ENCODE measurements at regions not wholly inside any gene's neighbourhood (a gene's known extent, or its start where the extent isn't known, plus 50 kb on each side); places are given as distances from the start of the nearest gene placed in this dataset.

GRCh38 chr1:87938631-87939030, 610.0 kb downstream of the LMO4 start:
- ChIA-PET POLR2A (no interaction called here), RAD21 (ENCODE audit: unreplicated experiment) (no interaction called here), SMC1A (ENCODE audit: uncharacterized antibody, unreplicated experiment) (no interaction called here), CTCF (no interaction called here)
- no peaks in the 10 kb centered on the region for H3K79me2 ChIP-seq (ENCODE audit: control insufficient read depth, insufficient read depth, low read length)
- H3K4me1 ChIP-seq (ENCODE audit: control insufficient read depth, insufficient read depth, low read length): no peaks in the 10 kb centered on the region
- no peaks in the 10 kb centered on the region for H4K20me1 ChIP-seq (ENCODE audit: control insufficient read depth, insufficient read depth)
- ATAC-seq (no peak), FAIRE-seq (no peak), DNase-seq (ENCODE audit: low read depth, low spot score) (no peak)
- 0% methylated on average over 2 of the region's 2 CpGs for WGBS (ENCODE audit: insufficient coverage, insufficient replicate concordance, low lambda C conversion rate, missing lambda C conversion rate)
- no peak overlapping the region for H3K27ac ChIP-seq (ENCODE audit: control insufficient read depth, insufficient read depth)
- TF ChIP-seq KLF5 (IDR thresholded peaks at IDR 0.05; ENCODE audit: partially characterized antibody) (no peak), USF1 (IDR thresholded peaks at IDR 0.05; ENCODE audit: borderline replicate concordance, extremely low read length, insufficient read depth, low read depth, low read length) (no peak), WRNIP1 (IDR thresholded peaks at IDR 0.05; ENCODE audit: borderline replicate concordance, low read depth, low read length) (no peak), ZNF592 (IDR thresholded peaks at IDR 0.05) (no peak), CHD4 (IDR thresholded peaks at IDR 0.05) (no peak), BMI1 (IDR thresholded peaks at IDR 0.05; ENCODE audit: borderline replicate concordance) (no peak), ZZZ3 (IDR thresholded peaks at IDR 0.05; ENCODE audit: control insufficient read depth, insufficient read length, low read depth) (no peak)
- in situ Hi-C loops (cut with MboI): no loop called here
- no peak overlapping the region for H3K4me3 ChIP-seq
- no TSS peak for BruUV-seq (replicated peaks)
- no peak overlapping the region for H2AFZ ChIP-seq (ENCODE audit: control insufficient read depth, low read depth, low read length)
- H3K27me3 ChIP-seq (replicated peaks in 1 of 2; ENCODE audit: control insufficient read depth in 2 of 2, insufficient read depth in 2 of 2, low read length in 1 of 2): no peaks in the 10 kb centered on the region; a peak in 1 of 4 replicates
- H3K4me2 ChIP-seq (ENCODE audit: control insufficient read depth, insufficient read depth): no peak overlapping the region
- H3K36me3 ChIP-seq (ENCODE audit: control insufficient read depth in 2 of 2, insufficient read depth in 2 of 2, low read length in 1 of 2): no peaks in the 10 kb centered on the region
- no peak overlapping the region for H3K9ac ChIP-seq (ENCODE audit: control insufficient read depth, insufficient read depth, low read length)
- no peaks in the 10 kb centered on the region for H3K9me3 ChIP-seq (replicated peaks; ENCODE audit: control insufficient read depth, insufficient read depth, low read length)
- intact Hi-C loops (cut with micrococcal nuclease; ENCODE audit: unreplicated experiment): no loop called here

All from GM12878 (cell line).